ENCODE measurements at regions not wholly inside any gene's neighbourhood (a gene's known extent, or its start where the extent isn't known, plus 50 kb on each side); places are given as distances from the start of the nearest gene placed in this dataset.

DNA sequence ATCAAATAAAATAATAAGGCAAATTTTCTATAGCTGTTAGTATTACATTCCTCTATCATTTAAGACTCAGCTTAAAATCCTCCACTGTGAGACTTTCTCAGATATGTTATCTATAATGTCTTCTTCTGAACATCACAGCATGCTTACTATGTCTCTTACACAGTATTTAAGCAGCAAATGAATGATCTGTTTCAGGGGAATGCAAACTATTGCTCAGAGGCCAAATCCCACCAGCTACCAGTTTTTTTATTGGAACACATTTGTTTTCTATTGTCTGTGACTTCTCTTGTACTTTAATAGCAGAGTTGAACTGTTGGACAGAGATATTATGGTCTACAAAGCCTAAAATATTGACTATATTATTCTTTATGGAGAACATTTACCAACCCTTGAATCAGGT is 59.6 kb downstream of the C3orf38 start:
- DNase-seq: no peak

DNA sequence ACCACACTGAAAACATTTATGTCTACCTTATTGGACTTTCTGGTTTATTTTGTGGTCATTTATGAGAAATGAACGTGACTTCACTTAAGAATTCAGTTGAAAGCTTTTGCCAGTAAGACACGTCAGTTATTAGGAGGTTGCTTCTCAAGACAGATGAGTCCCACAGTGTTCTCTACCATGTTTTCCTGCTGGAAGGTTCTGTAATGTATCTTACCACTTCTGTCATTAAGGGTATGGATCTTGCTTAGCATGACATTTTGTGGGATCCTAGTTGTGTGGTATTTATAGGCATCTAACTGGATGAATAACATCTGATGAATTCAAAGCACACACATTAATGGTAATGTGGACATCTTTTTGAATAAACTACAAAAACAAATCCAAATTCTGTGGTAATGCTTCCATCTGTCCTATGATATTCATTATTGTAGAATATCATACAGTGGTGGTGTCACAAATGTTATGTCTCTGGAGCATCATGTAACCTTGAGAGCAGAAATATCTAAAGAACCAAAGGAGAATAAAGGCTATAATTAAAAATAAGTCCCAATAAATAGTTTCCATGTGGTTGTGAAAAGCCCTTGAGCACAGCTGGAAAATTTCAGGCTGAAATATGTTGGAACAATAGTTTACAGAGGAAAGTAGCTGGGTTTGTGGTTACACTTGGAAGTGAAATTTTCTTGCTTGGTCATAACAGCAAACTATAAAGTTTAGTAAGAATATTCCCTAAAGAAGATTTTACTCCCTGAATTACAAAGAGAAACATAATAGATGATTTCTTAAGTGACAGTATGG is 61.5 kb downstream of the C3orf38 start:
- no peak for DNase-seq

DNA sequence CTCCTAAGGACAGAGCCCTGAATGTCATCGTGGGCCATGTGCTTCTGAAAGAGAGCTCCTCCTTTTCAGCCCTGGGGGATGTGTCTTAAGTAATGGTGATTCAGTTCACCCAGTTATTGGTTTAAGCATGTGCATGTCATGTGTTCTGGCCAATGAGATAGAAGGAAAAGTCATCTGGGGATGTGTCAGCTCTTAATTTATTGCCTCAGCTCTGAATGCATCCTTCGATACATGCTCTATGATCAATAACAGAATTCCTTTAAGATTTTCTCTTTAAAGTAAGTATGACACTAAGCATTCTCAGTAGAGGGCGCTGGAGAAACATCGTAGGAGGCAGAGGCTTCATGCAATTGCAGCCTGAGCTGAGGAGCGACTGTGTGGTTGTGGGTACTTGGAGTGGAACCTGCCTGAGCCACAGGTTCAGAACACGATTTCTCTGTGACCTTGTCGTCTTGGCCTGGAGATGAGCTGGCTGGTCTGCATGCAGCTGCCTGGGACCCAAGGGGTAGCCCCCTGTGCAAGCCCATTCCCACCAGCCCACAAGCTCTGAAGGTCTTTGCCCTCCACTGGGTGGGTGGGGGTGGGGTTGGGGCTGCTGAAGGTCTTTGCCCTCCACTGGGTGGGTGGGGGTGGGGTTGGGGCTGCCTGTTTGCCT is 69.5 kb downstream of the C3orf38 start:
- peak; percentile 63 for DNase-seq

DNA sequence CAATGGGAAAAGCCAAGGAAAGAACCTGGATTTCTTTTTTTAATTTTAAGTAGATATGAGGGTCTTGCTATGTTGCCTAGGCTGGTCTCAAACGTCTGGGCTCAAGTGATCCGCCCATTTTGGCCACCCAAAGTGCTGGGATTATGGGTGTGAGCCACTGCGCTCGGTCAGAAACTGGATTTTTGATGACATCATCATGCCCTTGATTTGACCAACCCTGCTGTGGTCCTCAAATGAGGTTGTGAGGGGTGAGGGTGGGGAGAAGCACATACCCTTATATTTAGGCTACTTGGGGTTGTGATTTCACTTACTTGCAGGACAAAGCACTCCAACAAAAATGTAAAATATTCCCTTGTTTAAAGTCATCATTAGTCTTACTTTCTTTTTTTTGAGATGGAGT is 70.4 kb downstream of the C3orf38 start:
- DNase-seq: no peak

DNA sequence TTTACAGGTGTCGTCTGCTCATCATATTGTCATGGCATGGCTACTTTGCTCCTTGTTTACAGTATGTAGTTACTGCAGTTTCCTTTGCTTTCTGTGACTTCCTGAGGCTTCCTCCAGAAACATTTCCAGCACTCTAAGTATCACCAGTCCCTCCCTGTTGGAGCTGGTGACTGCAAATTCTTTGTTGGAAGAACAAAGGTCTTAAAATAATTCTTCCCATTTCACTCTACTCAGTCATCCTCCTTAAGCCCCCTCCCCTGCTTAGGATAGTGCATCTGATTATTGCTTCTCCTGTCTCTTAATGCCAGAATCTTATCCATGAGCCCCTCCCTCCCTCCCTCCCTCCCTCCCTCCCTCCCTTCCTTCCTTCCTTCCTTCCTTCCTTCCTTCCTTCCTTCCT is 72.0 kb downstream of the C3orf38 start:
- DNase-seq: no peak

DNA sequence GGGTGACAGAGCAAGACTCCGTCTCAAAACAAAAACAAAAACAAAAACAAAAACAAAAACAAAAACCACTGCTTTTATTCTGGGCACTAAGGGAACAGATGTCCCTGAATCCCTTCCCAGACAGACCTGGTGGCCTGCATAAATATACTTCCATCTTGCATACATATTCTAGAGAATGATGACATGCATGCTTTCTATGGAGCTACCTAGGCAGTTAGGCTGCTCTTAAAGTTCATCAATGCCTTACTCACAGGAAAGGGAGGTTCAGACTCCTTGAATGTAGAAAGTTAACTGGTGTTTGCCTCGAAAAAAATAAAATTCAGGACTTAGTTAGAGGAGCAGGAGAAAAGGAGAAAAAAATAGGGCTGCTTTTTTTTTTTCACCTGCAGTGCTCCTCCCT is 72.6 kb downstream of the C3orf38 start:
- no peak for DNase-seq

DNA sequence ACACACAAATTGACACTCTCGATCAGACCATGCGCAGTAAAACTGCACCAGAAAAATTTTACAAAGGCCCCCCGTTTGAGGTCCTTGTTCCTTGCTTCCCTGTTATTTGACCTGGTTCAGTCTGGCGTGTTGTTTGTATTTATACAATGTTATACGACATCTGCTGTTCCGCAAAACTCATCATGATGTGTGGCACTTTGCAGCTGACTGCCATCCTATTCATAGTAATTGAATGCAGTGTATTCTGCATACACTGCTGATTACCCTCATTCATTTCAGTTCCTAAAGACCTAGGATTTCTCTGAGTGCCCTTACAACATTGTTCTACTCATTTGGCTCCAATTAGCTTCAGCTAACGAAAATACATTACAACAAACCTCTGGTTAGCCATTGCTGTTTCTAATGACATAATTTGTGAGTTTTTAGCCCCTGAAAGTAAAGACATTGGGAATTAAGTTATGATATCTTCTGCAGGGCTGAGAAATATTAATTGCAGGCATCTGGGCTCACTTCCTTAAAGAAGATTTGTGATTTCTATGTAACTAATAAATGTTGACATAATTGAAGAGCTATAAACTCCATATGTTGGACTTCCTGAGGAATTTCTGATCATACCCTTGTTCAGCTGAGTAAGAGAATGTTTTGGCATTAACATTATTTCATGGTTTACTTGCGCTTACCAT is 75.7 kb downstream of the C3orf38 start:
- DNase-seq: no peak

DNA sequence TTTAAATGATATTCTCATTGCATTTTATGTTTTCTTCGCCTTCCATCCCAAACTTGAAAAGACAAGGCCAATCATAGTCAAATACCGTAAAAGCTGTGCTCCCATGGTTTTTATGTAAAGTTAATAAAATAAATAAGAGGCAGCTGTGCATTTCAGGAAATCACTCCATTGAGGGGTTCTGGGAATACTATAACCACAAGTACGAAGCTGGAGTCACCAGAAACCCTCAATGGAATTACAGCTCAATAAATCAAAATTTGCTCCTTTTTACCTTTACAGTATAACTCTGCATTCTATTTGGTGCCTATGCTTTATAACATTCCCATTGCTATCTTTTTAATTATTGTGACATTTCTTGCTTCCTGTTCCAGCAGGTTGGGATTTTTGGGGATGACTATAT is 77.2 kb downstream of the C3orf38 start:
- no peak for DNase-seq

DNA sequence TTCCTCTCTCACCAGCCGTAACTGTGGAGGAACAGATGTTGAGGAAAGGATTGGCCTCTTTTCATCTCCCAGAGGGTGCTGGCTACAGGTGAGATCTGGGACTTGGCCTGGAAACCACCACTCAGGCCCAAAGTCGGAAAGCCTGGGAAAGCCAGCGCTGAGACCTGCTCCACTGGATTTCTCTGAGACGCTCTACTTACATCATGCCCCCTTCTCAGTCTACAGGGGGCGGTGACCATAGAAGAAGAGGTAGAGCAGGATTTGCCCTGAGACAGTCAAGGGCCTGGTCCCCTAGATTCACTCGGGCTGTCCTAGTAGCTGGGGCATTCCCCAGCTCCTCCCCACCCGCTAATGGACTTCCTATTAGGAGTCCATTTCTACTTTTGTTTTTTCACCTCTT is 80.9 kb downstream of the C3orf38 start:
- DNase-seq: no peak

DNA sequence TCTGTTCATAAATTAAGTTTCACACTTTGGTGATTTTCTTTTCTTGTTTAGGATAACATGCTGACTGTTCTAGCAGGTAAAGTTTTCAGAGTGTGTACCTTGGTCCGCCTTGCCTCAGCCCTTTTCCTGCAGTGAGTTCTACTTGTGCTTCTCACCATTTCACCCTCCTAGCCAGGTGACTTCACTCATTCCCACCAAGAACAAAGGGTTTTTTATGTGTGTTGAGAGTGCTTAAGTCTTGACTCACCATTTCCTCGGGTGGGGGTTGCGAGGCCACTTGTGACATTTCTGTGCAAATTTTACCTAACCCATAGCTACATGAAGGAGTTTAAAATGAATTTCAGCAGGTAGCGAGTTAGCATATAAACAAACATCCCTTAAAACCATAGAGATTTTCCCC is 81.4 kb downstream of the C3orf38 start:
- DNase-seq: no peak

DNA sequence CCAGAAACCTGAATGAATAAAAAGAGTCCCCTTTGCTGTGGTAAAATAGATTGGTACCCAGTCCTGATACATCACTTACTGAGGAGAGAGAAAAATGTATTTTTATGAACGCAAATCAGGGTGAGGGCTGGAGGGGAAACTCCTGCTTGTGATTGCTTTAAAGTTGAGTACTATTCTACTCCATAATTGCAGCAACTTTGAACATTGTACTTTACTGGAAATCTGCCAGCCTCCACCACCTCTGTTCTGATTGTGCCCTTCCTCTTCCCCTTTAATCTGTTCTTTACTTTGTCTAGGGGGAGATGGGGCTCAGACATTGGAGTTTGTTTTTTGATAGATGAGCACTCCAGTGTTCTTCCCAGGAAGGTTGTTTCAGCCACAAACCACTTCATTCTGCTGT is 81.9 kb downstream of the C3orf38 start:
- no peak for DNase-seq

DNA sequence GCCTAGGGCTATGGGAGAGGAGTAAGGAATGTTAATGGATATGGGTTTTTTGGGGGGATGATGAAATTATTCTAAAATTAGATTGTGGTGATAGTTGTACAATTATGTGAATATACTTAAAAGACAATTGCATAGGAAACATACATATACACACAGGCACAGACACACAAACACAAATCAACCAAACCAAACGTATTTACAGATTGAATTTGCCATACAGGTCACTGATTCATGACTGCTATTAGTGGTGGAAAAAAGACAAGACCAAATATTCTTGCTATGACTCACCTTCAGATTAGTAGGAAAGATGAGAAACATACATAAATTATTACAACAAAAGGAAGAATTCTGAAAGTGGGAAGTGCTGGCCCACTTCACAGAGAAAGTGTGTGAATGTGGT is 85.3 kb downstream of the C3orf38 start:
- no peak for DNase-seq

DNA sequence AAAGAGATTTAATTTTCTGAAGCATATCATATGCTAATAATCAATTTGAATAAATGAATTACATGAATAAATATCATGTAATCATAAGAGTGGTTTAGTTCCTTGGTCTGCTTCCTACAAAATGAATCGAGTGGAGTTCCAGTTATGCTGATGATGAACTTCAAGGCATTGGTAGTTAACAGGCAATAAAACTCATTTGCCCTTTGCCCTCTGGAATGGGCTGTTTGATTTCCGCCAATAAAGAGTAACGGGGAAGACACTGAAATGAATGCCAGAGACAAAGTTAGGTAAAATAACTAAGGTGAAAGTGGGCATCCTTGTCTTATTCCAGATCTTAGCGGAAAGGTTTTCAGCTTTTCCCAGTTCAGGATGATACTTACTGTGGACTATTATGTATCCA is 90.1 kb downstream of the C3orf38 start:
- DNase-seq: no peak

DNA sequence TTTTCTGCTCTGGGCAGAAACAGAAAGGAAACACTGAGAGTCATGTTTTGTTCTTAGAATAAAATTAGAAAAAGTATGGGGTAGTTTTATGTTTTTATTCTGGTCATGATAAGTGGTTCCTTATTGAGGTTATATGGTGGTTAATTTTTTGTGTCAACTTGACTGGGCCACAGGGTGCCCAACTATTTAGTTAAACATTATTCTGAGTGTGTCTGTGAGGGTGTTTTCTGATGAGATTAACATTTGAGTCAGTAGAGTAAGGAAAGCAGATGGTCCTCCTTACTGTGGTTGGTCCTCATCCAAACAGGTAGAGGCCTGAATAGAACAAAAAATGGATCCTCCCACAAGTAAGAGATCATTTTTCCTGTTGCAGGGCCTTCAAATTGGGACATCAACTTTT is 98.9 kb downstream of the C3orf38 start:
- DNase-seq: no peak

DNA sequence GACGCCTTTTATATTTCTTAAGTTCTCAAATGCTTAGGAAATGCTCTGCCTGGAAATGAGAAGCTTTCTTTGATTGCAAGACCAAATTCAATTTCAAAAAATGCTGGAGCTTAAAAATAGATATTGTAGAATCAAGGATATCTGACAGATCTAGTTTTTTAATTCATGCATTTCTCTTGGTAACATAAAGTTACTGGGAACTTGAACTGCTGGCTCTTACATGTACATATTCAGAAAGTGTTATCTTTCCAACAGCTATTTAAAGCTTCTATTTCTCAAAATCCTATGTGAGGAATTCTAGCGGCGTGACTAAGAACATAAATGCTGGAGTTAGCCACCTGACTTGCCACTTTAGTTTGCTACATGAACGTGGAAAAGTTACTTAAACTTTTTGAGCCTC is 109.3 kb downstream of the C3orf38 start:
- no peak for DNase-seq

DNA sequence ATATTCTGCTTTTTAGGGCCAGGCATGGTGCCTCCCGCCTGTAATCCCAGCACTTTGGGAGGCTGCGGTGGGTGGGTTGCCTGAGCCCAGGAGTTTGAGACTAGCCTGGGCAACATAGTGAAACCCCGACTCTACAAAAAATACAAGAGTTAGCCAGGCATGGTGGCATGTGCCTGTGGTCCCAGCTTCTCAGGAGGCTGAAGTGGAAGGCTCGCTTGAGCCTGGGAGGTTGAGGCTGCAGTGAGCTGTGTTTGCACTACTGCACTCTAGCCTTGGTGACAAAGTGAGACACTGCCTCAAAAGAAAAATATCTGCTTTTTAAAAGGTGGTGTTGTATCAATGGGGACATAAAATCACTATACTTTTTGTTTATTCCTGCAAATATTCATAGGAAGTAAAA is 112.8 kb downstream of the C3orf38 start:
- no peak for DNase-seq

DNA sequence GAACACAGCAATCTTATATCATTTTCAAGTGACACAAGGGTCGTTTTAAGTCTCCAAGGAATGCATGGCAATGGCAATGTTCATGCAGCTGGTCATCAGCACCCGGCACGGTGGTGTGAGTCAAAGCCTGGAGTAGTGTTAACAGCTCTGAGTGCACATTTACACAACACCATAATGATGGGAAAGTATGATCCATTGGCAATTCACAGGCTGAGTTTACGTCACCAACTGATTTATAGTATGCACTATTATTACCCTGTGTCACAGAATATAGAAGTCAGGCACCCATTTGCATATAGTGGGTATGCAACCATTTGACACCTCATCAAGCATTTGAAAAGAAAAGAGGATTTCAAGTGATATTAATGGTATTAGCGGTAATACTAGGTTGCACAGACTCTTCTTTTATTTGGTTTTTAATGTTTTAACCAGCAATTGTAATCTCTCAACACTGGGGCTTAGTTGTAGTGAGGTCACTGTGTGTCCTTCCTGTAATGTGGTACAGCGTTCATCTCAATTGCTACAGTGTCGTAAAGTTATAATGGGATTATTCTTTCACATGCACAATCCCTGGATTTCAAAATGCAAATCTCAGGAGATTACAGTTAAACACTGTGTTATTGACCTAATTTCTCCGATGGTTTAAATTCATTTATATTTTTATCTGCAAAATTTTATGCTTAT is 113.8 kb downstream of the C3orf38 start:
- no peak for DNase-seq

DNA sequence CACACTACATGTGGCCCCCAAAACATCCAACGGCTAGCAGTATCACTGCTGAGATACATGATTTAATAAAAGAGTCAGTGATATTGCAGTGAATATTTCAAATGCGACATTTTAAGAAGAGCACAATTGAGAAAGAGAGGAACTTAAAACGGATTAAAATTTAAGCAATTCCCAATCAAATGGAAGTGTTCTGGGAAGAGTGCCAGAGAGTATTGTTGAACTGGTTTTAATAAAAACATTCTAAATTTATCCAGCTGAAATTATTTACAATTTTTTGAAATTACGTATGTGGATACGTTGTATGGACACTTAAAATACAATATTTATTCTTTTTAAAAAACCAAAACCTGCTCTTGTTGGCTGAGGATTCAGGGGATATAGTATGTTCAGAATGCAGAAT is 117.7 kb downstream of the C3orf38 start:
- DNase-seq: no peak

DNA sequence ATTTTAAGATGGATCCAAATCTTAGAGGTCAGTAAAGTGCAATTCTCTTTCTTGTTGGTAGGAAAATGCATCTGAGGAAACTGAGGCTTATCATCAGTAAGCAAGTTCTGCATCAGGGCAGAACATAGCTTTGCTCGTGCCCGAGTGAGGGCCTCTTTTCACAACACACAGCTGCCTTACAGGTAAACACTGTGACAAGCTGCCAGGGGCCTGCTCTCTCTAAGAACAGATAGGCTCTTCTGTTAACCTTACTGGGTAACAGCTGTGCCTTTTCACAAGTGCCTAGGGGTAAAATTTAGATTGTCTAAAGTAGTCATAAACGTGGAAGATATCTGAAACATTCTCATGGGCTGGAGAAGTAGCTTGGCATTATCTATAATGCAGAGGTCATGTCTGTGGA is 118.1 kb downstream of the C3orf38 start:
- DNase-seq: no peak

DNA sequence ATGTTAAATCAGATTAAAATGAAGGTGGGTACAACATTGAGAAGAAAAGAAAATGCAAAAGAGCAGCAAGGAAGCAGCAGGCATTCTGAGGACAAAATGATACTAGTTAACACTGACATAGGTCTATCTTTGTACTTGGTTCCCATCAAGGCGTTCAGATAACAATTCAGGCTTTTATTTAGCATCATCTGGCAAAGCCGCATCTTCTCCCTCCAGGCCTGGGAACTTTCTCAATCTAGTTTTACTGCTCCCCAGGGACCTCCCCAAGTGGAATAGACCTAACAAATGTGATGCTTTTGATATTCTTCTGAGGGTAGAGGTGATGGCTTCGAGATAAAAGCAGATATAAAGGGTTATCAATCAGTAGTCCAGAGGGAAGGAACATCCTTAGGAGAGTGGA is 130.6 kb downstream of the C3orf38 start:
- DNase-seq: no peak

DNA sequence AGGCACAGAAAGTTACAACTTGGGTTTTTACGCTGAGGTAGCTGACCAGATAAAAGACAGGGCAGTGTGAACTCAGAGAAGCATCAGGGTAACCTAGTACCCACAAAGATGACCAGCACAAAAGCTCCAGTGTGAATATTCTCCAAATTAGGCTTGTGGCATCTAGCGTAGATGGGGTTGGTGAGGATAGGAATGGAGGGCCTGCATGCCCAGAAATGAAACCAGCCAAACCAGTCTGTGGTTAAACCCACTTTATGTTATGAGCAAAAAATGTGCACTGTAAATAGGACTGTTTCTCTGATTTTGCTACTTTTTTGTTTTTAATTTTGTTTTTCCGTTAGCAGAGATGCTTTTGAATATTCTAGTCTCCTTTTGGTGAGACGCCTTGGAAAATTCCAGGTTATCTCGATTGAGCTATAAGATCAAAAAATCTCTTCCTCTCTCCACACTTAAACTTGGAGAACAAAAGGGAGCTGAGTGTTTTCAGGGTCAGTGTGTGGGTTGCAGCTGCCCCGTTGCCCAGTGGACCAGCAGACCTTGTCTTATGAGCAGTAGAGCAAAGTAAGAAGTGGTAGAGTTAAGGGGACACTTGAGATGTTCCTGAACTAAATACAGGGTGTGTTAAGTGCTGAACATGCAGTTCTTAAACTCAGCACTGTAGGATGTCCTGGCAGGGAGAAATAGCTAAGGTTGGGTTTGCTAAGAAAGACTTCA is 132.9 kb downstream of the C3orf38 start:
- no peak for DNase-seq

DNA sequence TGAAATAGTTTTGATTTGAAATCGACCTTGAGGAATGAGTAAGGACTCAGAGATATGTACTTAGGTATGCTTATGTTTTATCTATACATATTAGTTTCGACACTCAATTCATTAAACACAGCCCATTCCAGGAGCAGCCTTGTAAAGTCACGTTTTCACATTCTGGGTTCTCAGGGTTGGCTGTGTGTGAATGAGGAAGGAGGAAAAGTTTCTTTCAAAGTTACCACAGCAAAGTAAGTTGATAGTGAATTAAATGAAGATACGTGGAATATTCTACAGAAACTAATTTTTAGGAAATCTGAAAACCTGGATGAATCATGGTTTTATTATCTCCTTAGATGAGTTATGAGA is 133.5 kb downstream of the C3orf38 start:
- DNase-seq: no peak

DNA sequence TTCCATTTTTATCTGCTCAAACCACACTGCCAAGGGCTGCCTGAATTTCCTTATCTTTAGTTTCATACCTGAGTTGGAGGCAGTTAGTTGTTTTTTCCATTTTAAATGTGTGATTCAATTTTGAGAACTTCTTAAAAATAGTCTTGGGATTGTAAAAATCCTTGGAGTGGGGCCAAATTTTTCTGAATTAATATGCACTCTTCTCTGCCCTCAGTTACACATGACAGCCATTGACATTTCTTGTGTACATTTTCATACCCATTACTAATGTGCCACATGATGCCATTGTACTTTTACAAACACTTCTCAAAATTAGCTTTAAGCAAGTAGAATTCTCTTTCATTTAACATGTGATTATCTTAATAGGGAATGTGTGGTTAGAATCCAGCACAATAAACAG is 141.7 kb downstream of the C3orf38 start:
- DNase-seq: no peak
